ENCODE measurements at regions not wholly inside any gene's neighbourhood (a gene's known extent, or its start where the extent isn't known, plus 50 kb on each side); places are given as distances from the start of the nearest gene placed in this dataset.
"Not testable (repeated sequence)": the region's sequence is repeated elsewhere in the genome, so short reads cannot be mapped to it uniquely, and the experiment has no call there.

DNA sequence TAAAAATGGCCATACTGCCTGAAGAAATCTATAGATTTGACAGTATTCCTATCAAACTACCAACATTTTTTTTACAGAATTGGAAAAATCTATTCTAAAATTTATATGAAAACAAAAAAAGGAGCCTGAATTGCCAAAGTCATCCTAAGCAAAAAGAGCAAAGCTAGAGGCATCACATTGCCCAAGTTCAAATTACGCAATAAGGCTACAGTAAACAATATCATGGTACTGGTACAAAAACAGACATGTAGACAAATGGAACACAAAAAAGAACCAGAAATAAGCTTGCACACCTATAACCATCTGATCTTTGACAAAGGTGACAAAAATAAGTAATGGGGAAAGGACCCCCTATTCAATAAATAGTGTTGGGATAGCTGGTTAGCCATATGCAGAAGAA lies 50.2 kb upstream of the THSD7B start:
- no peak for DNase-seq

DNA sequence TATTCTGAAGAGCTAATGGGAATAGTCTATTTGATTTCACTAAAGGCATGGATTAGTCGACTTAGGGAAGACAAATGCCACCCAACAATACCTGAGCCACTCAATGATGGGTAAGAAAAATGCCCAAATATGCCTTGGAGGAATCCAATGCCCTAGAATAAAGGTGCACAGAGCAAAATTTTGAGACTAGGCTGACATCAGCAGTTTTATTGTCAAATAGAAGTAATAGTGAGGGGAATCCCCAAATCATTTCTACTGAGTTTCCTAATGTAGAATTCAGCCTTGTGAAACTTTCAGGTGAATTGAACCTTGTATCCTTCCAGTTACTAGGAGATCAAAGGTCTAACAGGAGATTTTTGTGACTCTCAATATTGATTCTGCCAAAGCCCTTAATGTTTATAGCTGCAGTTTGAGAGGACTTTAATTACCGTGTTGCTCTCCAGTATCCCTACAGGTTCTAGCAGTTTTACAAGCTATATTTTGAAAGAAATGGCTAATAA lies 50.8 kb upstream of the THSD7B start:
- no peak for DNase-seq

DNA sequence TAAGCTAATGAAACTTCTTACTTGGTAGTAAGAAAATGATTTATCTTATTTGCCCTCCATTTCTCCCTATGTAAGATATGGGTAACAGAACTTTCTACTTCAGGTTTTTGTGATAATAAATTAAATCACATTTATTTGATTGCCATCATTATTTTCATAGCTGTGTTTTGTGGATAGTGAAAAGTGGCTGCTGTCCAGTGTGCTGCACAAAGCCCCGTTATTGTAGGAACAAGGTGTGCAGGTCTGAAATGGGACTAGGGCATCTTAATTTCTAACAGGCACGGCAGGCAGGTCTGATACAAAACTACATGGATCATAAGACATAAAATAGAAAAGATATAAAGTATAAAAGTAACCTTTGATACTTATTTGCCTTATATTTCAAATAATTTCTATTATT lies 51.6 kb upstream of the THSD7B start:
- DNase-seq = no peak

DNA sequence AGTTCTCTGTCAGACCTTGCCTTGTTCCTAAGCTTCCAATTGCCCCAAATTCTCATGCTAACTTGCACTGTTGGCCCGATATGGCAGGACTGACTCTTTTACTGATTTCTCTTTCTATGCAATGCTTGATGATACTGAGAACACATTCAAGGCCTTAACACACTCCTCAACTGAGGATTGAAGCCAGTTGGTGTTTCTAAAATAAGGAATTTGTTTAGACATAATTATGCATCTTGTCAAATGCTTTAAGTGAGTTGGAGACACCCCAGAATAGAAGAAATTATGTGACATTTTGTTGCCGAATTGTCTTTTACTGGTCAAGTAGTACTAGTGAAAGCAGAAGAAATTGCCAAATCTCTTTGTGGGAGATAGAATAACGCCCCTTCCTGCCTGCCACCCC lies 60.0 kb upstream of the THSD7B start:
- DNase-seq = no peak

DNA sequence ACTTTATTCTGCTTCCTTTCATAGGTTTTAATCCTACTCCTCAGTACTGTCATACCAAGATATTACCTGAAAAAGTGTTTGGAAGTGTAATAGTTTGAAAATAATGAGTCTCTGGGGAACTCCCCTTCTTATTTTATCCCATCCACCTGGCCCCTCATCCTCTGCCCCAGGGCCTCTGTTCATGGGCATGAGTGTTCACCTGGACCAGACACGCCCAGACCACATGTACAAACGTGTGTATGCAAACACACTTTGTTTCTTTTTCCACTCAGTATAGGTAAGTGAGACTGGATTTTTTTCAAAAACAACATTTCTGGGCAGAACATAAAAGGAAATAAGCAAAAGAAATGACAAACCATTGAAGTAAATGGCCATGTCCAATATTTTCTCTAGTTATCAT lies 62.1 kb upstream of the THSD7B start:
- DNase-seq = no peak

DNA sequence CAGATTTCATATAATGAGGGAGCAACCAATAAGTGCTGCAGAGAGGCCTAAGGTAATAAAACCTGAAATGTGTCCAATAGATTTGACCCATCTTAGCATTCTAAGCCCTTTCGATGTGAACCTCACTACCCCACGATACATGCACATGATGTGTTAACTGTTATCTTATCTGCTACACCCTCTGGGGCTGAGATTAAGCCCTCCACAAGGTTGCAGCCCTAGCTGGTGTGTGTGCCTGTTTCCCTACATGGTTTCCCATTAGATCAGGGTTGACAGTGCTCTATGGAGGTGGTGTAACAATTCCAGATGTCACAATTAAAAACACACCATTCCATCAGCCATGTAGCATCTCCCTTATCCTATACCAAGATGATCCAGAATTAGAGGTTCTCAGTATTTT lies 68.9 kb upstream of the THSD7B start:
- no peak for DNase-seq

DNA sequence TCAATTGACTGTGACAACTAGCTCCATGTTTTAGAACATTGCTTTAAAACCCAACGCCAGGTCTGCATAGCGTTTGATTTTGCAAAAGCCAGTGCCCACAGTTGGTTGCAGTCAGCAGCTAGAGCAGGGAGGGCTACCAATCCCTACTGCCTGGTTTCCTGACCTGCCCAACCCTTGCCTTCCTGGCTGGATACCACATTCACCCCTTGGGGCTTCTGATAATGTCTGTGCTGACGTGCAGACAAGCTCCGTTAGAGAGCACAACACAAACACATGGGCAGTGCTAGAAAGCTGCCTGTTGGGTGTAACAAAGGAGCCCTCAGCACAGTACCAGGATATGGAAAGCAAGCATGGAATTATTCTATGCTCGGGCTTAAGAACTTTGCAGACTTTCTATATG lies 71.4 kb upstream of the THSD7B start:
- DNase-seq = no peak

DNA sequence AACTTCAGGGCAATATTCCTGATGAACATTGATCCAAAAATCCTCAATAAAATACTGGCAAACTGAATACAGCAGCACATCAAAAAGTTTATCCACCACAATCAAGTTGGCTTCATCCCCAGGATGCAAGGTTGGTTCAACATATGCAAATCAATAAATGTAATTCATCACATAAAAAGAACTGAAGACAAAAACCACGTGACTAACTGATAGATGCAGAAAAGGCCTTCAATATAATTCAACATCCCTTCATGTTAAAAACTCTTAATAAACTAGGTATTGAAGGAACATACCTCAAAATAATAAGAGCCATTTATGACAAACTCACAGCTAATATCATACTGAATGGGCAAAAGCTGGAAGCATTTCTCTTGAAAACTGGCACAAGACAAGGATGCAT lies 85.3 kb upstream of the THSD7B start:
- DNase-seq = not testable (repeated sequence)

DNA sequence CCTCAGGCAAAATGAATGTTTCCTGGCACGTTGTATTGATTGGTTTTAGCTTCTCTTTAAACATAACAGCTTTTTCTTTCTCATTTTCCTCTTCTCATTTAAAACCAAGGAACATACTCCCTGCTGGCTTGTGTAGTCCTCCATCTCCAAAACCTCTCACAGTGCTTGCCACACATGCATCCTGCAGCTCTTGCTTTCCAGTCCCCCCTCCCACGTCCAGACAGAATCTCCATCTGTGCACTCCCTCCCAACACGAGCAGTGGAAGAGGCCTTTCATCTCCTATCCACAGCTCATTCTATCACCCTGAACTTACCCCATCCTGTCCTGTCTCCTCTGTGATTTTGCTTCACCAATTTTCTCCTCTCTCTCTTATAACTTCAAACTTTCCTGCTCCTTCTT lies 99.6 kb upstream of the THSD7B start:
- DNase-seq = no peak

DNA sequence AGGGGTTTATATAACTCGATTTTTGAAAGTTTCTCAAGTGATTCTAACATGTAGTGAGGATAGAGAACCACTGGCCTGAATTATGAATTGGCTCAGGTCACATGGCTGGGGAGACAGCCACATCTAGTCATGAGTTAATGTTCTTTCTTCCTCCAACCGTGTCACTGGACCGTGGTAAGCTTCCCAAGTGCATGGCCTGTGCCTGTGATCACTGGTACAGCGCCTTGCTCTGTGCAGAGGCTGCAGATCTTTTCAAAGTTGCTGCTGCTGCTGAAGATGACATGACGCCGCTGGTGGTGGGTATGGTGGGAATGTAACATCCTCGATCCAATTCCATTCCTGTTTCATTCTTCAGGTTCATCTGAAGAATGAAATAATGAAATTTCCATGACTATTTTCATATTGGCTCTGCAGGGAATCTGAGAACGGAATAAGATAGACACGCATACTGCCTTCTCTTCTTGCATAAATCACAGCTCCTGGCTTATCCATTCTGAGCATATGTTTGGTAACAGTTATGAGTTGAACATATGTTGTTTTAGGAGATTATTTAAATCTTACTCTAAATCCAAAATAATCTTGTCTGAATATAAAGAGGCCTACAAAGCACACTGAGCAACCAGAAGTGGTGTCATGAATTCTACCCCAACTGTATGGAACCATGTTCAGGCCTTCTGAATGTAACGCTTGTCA lies 100.5 kb upstream of the THSD7B start:
- no peak for DNase-seq

DNA sequence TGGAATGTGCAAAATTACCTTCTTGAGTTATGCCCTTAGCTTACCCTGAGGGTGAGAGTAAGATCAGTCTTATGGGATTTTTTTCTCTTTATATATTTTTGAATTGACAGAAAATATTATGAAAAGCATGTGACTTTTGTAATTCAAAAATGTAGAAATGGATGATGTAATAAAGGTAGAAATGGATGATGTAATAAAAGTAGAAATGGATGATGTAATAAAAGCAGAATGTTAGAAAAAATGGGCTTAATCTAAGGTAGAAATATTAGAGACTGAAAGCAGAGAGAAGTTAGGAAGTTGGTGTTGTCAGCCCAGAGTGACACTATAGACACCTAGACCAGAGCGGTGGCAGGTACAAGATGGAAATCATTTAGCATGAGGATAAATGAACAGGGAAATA lies 107.1 kb upstream of the THSD7B start:
- DNase-seq = no peak

DNA sequence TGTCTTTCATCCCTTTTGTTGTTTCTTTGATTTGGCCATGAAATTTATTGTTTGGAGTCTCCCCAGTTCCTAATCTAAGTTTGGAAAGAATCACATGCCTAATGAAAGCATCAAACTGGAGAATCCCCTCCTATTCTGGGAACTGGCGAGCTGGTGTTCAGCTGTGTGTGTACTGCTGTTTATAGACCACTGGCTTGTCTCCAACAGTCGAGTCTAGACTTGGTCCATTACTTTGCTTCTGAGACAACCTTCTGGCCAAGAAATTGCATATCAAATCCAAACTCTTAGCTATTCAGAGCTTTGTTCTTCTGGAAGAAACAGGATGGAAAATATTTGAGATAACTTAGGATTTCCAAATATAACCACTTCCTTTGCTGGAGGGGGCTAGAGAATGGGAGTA lies 111.5 kb upstream of the THSD7B start:
- no peak for DNase-seq

DNA sequence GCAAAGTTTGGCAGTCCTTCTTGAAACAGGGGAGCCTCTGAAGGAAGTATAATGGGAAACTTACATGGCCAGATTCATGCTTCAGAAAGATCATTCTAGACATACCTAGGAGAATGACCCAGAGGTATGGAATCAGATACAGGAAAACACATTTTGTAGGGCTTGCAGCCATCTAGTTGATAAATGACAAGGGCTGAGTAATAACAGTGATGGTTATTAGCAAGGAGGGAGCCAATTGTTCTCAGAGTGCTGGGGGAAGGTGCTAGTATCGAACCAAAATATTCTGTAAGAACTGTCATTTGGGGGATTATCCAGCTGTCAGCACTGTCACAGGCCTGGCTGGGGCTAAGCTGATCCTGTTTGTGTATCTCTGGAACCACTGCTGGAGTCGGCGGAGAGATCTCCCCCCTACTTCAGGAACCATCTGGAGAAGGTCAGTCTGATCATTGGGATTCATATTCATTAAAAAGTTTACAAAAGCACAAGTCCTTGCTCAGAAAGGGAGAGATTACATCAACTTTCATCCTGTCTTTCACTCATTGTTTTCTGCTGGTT lies 113.8 kb upstream of the THSD7B start:
- no peak for DNase-seq

DNA sequence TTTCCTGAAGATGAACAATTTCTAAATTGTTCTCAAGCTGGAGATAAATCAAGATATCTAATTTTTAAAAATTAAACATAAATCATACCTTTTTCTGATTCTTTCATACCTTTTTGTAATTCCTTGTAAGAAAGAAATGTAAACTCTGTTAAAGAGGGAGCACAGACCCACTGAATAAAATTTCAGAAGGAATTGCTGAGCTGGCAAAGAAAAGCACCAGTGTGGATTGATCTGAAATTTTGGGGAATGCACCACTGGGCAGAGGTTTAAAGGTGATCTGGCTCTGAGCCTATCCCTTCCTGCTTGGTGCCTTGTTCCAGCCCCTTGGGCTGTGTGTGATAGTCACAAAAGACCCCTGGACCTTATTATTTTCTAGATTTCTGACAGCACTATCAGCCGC lies 118.3 kb upstream of the THSD7B start:
- DNase-seq = no peak

DNA sequence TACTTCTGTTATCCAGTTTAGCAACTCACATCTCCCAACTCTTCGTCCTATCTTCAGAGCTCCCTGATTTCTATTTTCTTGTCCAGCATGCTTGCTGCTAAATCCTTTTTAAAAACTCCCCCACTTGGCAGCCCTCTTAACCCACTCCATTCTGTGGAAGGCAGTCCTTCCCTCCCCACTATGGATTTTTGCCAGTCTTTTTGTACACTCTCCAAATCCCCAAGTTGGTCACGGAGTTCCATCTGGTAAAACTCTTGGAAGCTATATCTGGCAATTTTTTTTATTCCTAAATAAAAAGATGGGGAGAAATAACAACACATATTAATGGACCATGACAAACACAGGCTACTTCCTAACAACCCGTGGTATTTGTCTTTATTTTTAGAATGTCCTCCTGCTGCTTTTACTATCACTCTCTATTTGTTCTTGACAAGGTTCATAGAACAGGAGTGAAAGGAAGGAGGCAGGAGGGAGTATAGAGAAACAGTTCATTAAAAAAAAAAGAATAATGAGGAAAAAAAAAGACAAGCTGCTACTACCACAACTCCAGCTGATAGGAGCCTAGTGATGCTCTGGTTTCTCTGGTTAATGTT lies 120.0 kb upstream of the THSD7B start:
- no peak for DNase-seq

DNA sequence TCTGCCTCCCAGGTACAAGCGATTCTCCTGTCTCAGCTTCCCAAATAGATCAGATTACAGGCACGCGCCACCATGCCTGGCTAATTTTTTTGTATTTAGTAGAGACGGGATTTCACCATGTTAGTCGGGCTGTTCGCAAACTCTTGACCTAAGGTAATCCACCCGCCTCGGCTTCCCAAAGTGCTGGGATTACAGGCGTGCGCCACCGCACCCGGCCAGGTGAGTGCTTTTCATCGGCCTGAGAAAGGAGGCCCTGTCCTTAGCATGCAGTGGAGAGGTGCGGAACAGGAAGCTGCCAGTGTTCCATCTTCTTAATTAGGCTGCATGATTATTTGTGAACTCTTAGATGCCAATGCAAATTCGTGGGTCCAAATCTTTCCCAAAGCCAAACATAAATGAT lies 125.7 kb upstream of the THSD7B start:
- no peak for DNase-seq

DNA sequence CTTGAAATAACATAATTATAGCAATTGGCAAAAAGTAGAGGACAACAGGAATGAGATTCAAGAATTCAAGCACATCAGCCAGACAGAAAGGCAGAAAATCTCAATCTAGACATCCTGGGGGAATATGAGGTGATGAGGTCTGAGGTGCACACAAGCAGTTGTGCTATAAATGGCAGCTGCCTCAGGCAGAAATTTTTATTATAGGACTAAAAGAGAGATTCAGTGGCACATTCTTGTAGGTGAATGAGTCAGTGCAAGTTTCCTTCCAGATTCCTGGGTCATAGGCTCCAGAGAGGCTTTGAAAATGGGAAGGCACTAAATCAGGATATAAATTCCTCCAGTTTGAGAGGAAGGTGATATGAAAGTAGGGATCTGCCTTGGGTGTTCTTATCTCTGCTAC lies 127.2 kb upstream of the THSD7B start:
- DNase-seq = no peak

DNA sequence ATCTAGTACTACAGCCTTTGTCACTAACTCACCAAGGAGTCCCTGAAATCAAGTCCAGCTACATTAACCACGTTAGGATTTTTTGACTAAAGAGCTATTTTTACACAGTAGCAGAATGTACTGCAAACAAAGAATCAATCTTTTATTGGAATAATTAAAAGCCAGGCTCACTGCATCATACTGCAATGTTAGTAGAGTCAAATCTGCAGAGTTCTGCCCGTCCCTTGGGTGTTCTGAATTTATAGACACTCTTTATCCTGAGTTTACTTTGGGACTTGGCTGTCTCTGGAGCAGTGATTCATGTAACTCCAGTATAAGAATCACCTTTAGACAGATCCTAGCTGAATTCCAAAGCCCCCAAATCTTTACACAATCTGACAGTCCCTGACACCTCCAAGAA lies 127.9 kb upstream of the THSD7B start:
- no peak for DNase-seq

DNA sequence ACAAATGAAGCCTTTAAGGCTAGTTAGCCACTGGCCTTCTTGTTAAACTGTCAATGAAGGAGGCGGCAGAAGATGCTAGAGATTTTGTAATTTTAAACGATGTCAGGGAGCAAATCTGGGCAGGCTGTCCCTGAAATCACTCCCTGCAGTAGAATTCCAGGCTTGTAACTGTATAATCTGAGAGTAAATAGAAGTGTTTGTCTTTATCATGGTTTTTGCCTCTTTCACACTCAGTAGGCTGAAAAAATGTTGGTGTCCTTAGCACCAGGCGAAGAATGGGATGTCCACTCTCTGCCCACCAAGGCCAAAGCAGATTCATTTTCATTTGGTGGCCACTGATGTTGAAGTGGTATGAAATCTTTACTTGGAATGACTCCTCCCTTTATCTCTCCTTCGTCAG lies 136.9 kb upstream of the THSD7B start:
- DNase-seq = no peak

DNA sequence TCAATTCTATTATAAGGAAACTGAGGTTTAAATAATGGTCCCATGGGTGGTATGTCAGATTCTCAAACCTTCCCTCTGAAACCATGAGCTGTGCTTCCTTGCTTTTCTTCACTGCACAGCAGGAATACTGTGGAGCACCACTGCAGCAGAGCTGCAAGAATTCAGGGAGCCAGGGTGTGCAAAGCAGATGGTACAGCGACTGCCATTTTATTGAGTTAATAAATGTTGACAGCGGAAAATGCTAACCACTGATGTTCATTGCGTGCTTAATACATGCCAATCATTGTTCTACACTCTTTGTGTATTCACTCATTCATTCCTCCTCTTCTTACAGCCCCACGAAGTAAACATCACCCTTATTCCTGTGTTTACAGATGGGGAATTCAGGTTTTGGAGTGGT lies 152.2 kb upstream of the THSD7B start:
- DNase-seq = no peak

DNA sequence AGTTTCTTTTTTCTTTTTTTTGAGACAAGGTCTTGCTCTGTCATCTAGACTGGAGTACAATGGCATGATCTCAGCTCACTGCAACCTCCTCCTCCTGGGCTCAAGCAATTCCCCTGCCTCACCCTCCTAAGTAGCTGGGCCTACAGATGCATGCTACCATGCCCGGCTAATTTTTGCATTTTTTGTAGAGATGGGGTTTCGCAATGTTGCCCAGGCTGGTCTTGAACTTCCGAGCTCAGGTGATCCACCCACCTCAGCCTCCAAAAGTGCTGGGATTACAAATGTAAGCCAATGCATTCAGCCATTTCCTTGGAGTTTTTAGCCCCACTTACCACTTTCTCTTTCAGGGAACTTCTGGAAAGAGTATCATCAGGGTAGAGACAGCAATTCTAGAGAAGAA lies 153.3 kb upstream of the THSD7B start:
- DNase-seq = no peak

DNA sequence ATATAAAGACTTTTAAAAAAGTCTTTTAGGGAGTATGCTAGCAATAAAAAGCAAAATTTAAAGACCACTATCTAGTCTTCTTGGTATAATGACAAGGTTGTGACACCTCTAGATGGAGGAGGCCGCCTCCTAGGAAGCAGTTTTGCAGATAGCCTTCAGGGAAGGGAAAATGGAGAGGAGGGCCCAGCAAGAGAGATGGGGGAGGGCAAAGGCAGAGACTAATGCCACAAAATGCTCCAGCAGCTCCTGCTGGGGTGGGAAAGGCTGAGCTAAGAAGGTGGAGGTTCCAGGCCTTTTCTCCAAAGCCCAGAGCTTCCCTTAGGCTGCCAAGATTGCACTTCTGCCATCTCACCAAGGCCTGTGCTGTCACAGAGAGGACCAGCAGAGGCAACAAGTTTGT lies 153.9 kb upstream of the THSD7B start:
- DNase-seq = no peak

DNA sequence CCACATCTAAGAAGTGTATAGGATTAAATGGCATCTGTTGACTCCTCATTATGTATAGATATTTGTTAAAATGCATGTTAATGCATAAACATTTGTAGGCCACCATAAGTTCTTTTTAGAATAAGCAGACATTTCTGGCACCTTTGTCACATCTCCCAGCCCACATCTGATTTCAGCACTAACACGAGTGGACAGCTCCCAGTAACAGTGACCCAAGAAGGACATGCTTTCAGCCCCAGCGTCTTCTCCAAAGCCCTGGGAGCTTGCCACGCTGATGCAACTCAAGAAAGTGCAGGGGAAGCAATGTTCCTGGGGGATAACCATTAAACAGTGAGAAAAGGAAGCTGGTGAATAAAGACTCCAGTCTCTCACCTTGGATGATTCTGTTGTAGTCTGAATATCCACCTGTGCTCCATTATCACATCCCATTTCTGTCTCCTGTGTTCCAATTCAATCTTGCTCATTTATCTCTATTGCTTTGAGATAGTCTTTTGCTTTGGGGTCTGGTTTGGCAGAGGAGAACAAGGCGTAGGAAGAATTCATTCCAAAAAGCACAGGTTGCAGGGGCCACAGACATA lies 182.6 kb upstream of the THSD7B start:
- no peak for DNase-seq

DNA sequence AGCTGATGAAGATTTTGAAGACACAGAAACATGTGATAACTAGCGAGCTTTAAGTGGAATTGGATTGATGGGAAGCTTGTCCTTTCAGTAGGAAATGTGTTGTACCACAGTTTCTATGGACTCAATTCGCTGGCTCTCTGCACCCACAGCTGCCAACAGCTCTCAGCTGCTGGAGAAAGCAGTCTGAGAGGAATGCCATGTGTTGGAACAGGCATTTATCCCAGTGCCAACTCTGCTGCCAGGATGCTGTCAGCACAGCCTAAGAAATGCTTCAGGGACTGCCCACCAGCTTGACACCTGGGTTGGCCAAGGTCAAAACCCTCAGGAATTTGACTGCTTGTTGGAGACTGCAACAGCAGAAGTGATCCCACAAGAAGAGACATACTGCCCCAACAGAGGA lies 193.0 kb upstream of the THSD7B start:
- DNase-seq = no peak

Data from activated gamma-delta T cell (primary cell).